Epithelial cell of proximal tubule (primary cell): ENCODE measurements at regions not wholly inside any gene's neighbourhood (a gene's known extent, or its start where the extent isn't known, plus 50 kb on each side); places are given as distances from the start of the nearest gene placed in this dataset.

ENCODE experiments used
- DNase-seq: peaks from one replicate; pipeline ENCODE4 v3.0.0-alpha.2; 2011; ENCODE audit warnings: low read depth
- H3K4me3 ChIP-seq: 2 replicates; pipeline ENCODE4 v1.5.1; 2011; ENCODE audit warnings: low read depth, mild to moderate bottlenecking, low read length
- TF ChIP-seq, protein P1 (sequence below): conservative IDR thresholded peaks from 2 replicates; pipeline ENCODE4 v1.5.1; 2012; ENCODE audit warnings: low read depth, mild to moderate bottlenecking, low read length

DNA sequence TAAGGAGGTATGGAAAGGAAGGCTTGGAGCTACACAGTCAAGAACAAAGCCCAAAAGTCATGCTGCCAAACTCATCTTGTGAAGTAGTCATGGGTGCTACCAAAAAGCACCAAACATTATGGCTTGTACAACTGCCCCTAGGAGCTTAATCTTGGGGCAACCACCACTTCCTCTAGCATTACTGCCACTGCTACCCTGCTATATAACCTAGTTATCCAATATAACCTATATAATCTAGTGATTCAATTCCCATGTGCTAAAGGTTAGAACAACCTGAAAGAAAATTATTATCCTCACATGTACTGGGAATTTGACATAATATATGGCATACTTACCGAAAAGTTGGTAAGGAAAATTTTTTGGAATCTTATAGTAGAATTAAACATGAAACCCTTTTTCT is 102.6 kb upstream of the RBBP8 start:
- TF ChIP-seq, protein P1, sequence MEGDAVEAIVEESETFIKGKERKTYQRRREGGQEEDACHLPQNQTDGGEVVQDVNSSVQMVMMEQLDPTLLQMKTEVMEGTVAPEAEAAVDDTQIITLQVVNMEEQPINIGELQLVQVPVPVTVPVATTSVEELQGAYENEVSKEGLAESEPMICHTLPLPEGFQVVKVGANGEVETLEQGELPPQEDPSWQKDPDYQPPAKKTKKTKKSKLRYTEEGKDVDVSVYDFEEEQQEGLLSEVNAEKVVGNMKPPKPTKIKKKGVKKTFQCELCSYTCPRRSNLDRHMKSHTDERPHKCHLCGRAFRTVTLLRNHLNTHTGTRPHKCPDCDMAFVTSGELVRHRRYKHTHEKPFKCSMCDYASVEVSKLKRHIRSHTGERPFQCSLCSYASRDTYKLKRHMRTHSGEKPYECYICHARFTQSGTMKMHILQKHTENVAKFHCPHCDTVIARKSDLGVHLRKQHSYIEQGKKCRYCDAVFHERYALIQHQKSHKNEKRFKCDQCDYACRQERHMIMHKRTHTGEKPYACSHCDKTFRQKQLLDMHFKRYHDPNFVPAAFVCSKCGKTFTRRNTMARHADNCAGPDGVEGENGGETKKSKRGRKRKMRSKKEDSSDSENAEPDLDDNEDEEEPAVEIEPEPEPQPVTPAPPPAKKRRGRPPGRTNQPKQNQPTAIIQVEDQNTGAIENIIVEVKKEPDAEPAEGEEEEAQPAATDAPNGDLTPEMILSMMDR = no peak
- H3K4me3 ChIP-seq = no peak overlapping the region
- no peak for DNase-seq

DNA sequence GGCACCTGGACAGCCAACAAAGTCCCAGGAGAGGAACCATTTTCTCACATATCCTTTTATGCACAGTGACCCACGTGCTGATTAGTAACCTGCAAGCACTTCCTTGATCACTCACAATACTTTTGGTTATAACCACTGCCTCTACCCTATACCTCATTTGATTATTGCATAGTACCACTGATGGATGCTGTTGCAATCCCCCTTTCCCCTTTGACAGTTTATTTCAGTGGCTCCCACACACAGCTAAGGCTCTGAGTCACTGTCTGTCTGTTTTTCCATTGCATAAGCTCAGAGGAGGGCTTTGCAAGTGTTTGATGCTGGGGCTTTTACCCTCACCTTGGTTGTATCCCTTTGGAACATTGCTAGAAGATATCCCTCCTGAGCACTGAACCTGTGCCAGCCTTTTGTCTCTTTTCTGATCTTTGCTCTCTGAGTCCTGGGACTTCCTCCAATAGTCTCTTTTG is 101.7 kb upstream of the RBBP8 start:
- no peak overlapping the region for H3K4me3 ChIP-seq
- DNase-seq = no peak
- TF ChIP-seq, protein P1 = no peak

DNA sequence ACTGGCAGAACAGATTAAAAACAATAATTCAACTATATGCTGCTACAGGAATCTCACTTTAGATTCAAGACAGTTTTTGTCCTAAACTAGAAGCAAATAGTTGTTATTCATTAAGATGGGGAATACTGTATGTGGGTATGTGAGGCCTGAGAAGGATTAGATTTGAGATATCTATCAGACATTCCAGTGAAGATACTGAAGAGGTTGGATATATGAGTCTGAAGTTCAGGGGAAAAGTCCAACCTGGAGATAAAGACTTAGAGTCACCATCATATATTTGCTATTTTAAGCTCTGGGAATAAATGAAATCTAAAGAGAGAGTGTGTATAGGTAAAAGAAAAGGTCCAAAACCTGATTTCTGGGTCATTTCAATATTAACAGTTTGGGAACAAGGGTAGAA is 96.2 kb upstream of the RBBP8 start:
- TF ChIP-seq, protein P1 = no peak
- no peak overlapping the region for H3K4me3 ChIP-seq
- no peak for DNase-seq

DNA sequence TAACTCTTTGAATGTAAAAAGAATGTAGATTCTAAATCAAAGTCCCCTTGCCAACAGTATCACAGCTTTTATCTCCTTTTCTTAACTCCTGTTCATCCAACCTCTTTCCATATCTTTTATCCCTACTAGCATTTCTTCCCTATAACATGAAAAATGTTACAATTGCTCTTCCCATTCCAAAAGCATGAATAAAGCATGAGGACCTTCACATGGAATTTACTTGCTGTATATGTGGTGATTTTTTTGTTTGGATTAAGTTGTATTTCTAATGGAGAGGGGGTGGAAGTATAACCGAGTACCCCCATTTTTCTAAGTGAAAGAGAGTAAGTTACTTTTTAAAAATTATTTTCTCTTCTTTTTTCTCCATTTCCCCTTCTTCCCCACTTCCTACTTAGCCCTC is 94.9 kb upstream of the RBBP8 start:
- H3K4me3 ChIP-seq = no peak overlapping the region
- TF ChIP-seq, protein P1 = no peak
- no peak for DNase-seq

DNA sequence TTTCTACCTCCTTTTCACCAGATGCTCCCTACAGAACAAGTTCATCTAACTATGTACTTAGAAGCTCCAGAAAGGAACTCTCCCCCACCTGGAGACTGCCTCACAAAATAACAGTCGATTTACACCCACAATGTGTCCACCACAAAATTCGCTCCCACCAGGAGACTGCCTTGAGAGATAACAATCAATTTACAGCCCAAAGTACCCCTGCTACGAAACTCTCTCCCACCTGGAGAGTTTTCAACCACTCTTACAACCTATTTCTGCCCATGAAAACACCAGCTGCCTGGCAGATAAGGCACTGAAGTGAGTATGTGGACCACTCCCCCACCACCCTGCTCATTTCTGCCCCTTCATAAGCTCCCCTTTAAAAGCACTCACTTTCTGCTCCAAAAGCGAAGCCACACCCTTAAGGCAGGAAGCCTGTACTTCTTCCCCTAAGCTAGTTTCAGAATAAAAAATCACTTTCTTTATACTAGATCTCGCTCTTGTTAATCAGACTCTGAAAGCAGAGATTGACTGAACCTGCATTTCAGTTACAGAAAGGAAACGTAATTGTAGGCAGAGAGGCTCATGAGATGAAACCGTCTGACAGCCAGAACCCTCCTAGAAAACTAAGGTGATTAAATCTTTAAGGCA is 94.4 kb upstream of the RBBP8 start:
- DNase-seq = no peak
- TF ChIP-seq, protein P1 = no peak
- H3K4me3 ChIP-seq = no peak overlapping the region

DNA sequence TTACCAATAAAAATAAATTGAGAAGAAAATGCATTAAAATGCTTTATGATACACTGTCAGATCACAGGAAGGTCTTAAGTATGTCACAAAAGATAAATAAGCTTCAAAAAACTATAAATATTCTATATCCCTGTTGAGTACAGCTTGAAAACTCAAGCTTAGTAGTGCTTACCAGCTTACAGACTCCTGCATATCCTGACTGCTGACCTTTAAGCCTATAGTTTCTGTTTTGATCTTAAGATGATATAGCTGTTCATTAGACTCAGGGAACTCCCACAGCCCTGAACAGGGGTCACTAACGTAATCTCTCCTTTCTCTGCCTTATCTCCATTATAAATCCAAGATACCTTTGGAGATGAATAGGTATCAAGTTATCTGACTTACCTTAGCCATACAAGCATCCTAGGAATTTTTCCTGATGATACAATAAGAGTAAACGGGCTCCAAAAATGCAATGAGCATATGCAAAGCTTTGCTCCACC is 93.7 kb upstream of the RBBP8 start:
- TF ChIP-seq, protein P1 = no peak
- no peak overlapping the region for H3K4me3 ChIP-seq
- DNase-seq = no peak

DNA sequence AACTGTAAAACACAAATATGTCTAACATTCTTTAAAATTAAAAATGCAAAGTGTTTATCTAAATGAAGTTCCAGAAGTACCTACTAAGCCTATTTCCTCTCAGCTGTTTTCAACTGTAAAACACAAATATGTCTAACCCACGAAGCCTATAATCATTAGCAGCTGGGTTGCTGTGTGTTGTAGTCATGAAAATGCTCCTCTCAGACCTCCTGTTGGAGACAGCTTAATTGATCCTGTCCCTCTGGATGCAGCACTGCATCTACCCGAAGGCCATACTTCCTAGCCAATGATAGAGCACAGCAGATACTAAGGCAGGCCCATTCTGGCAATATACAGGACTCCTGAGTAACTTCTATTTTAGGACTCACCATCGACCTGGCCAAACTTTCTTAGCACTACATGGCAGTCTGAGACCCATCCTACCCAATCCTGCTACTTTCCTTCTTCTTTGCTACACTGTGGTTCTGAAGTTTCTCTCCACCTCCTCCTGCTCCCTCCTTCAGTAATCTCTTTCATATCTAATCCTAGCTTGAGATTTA is 92.5 kb upstream of the RBBP8 start:
- no peak for DNase-seq
- TF ChIP-seq, protein P1 = no peak
- no peak overlapping the region for H3K4me3 ChIP-seq
